SK-N-MC (cell line): ENCODE measurements at regions not wholly inside any gene's neighbourhood (a gene's known extent, or its start where the extent isn't known, plus 50 kb on each side); places are given as distances from the start of the nearest gene placed in this dataset.

Source experiments
- DNase-seq: peaks from one replicate; pipeline ENCODE4 v3.0.0-alpha.2; 2011; ENCODE audit warnings: low read depth, low spot score
- H3K27ac ChIP-seq: fragments of 200-600 bp; sonication (generic); 2 replicates; pipeline ENCODE4 v1.5.1; 2016; ENCODE audit warnings: mixed run types
- H3K36me3 ChIP-seq: fragments of 200-600 bp; sonication (generic); 2 replicates; pipeline ENCODE4 v1.6.1; 2017; ENCODE audit warnings: antibody characterized with exemption, low read length, mixed read lengths; ENCODE audit not compliant: insufficient read depth
- H3K4me3 ChIP-seq: fragments of 200-600 bp; sonication (generic); 2 replicates; pipeline ENCODE4 v1.5.1; 2016
- H3K9ac ChIP-seq: fragments of 200-600 bp; sonication (generic); 2 replicates; pipeline ENCODE4 v1.8.0; 2017; ENCODE audit warnings: mixed run types, mixed read lengths; ENCODE audit not compliant: insufficient read length
- H3K9me3 ChIP-seq: fragments of 200-600 bp; sonication (generic); 2 replicates; pipeline ENCODE4 v1.6.1; 2017; ENCODE audit warnings: low read depth, mild to moderate bottlenecking, antibody characterized with exemption, low read length, moderate library complexity, mixed read lengths
- EZH2 ChIP-seq: fragments of 200-600 bp; sonication (generic); IDR thresholded peaks from one replicate; pipeline ENCODE4 v1.6.1; 2017; ENCODE audit warnings: antibody characterized with exemption
- FOXP2 ChIP-seq: optimal IDR thresholded peaks from 2 replicates; pipeline ENCODE3; 2011; ENCODE audit warnings: mild to moderate bottlenecking, moderate library complexity; ENCODE audit not compliant: insufficient read depth; ENCODE audit errors: extremely low read length, control extremely low read depth
- POLR2AphosphoS5 ChIP-seq: IDR thresholded peaks from 2 replicates; pipeline ENCODE4 v1.6.1; 2012; ENCODE audit warnings: mild to moderate bottlenecking, low read depth, low read length, borderline replicate concordance

GRCh38 chr4:123315617-123316016 lies 81.0 kb upstream of the SPRY1 start:
- no peaks in the 10 kb centered on the region; the same call in 1 of the 2 replicates for H3K9me3 ChIP-seq
- H3K27ac ChIP-seq, result no peak overlapping the region
- H3K36me3 ChIP-seq, result peaks cover 7% of the 10 kb centered on the region; the same call in 1 of the 2 replicates
- no peak for TF ChIP-seq POLR2AphosphoS5
- no peak for TF ChIP-seq FOXP2
- no peak for TF ChIP-seq EZH2
- H3K4me3 ChIP-seq, result no peak overlapping the region
- H3K9ac ChIP-seq, result no peak overlapping the region
- DNase-seq, result no peak

DNA sequence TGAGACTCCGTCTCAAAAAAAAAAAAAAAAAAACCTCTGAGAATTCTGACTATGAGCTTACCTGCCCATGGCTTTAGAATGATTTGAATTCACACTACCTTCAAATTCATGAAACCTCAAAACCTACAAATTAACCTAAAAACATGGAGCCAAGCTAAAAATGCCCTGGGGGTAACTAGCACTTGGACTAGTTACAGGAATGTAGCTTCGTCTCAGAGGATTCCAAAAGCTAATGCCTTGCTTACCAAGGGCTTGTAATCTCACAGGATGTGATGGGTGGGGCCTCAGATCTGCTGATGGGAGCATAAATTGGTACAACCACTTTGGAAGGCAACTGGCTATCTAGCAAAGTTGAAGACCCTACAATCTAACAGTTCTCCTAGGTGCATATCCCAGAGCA lies 79.4 kb upstream of the SPRY1 start:
- Histone ChIP-seq H3K9me3 (no peaks in the 10 kb centered on the region; the same call in 1 of the 2 replicates), H3K27ac (no peak overlapping the region), H3K36me3 (peaks cover 7% of the 10 kb centered on the region; the same call in 1 of the 2 replicates), H3K9ac (no peak overlapping the region), H3K4me3 (no peak overlapping the region)
- DNase-seq, result no peak
- no peak for TF ChIP-seq EZH2
- no peak for TF ChIP-seq FOXP2
- no peak for TF ChIP-seq POLR2AphosphoS5

DNA sequence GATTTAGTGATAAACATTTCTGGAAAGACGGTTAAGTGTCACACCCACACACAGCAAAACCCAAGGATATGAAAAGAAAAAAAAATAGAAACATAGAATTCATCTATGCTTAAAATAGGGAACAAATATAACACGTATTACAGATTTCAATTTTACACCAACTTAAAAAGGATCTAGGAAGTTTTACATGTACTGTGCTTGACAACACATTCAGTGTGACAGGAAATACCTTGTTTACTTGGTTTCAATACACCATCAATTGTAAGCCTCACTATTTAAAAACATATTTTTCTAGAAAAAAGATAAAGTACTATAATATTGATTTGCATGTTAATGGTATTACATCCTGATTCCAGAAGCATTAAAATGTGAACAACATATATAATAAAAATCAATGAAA lies 77.0 kb upstream of the SPRY1 start:
- Histone ChIP-seq H3K27ac (no peak overlapping the region), H3K36me3 (peaks cover 7% of the 10 kb centered on the region; the same call in 1 of the 2 replicates), H3K9ac (no peak overlapping the region), H3K9me3 (no peaks in the 10 kb centered on the region; the same call in 1 of the 2 replicates), H3K4me3 (no peak overlapping the region)
- DNase-seq, result no peak
- TF ChIP-seq EZH2 (no peak), POLR2AphosphoS5 (no peak), FOXP2 (no peak)

DNA sequence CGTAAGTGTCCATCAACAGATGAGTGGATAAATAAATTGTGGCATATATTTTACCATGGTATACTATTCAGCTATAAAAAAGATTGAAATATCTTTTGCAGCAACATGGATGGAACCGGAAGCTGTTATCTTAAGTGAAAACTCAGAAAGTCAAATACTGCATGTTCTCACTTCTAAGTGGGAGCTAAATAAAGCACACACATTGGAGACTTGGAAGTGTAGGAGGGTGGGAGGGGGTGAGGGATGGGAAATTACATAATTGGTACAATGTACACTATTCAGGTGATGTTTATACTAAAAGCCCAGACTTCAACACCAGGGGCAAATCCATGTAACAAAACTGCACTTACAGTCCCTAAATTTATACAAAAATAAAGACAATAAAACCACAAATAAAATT lies 72.6 kb upstream of the SPRY1 start:
- TF ChIP-seq FOXP2 (no peak), EZH2 (no peak), POLR2AphosphoS5 (no peak)
- H3K9ac ChIP-seq, result no peak overlapping the region
- no peaks in the 10 kb centered on the region; the same call in 1 of the 2 replicates for H3K9me3 ChIP-seq
- DNase-seq, result no peak
- no peaks in the 10 kb centered on the region for H3K36me3 ChIP-seq
- H3K27ac ChIP-seq, result no peak overlapping the region
- H3K4me3 ChIP-seq, result no peak overlapping the region

- H3K9me3 ChIP-seq, result no peaks in the 10 kb centered on the region; the same call in 1 of the 2 replicates
- no peak overlapping the region for H3K4me3 ChIP-seq
- no peak for TF ChIP-seq EZH2
- no peak for TF ChIP-seq POLR2AphosphoS5
- TF ChIP-seq FOXP2, result no peak
- H3K9ac ChIP-seq, result no peak overlapping the region
- H3K27ac ChIP-seq, result no peak overlapping the region
- H3K36me3 ChIP-seq, result no peaks in the 10 kb centered on the region
- no peak for DNase-seq
Observed at GRCh38 chr4:123325241-123325681, 71.3 kb upstream of the SPRY1 start.

DNA sequence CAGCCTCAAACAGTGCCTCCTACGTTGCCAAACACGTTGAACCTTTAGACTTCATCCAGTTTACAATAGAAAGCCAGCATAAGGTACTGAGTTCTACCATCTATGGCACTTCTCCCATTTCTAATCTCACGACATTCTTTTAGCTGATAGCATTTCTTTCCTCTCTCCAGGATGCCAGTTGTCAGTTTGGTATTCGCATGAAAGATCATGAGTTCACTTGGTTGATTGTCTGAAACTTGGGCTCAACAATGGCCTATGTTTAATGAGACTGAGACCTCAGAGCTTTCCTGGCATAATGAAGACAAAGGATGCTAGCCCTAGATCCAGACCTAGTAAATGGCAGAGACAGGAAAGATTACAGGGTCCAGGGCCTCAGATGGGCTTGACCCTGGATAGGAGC lies 69.2 kb upstream of the SPRY1 start:
- no peaks in the 10 kb centered on the region; the same call in 1 of the 2 replicates for H3K9me3 ChIP-seq
- no peak for DNase-seq
- TF ChIP-seq POLR2AphosphoS5, result no peak
- no peak for TF ChIP-seq FOXP2
- TF ChIP-seq EZH2, result no peak
- H3K36me3 ChIP-seq, result no peaks in the 10 kb centered on the region
- H3K4me3 ChIP-seq, result no peak overlapping the region
- H3K9ac ChIP-seq, result no peak overlapping the region
- no peak overlapping the region for H3K27ac ChIP-seq

GRCh38 chr4:123327846-123328429 lies 68.7 kb upstream of the SPRY1 start:
- no peak overlapping the region for H3K9ac ChIP-seq
- no peak overlapping the region for H3K4me3 ChIP-seq
- no peaks in the 10 kb centered on the region for H3K9me3 ChIP-seq
- TF ChIP-seq POLR2AphosphoS5 (no peak), FOXP2 (no peak), EZH2 (no peak)
- H3K36me3 ChIP-seq, result no peaks in the 10 kb centered on the region
- no peak overlapping the region for H3K27ac ChIP-seq
- no peak for DNase-seq

GRCh38 chr4:123338715-123339114 lies 57.9 kb upstream of the SPRY1 start:
- Histone ChIP-seq H3K36me3 (no peaks in the 10 kb centered on the region), H3K4me3 (no peak overlapping the region), H3K9ac (no peak overlapping the region), H3K9me3 (no peaks in the 10 kb centered on the region), H3K27ac (no peak overlapping the region)
- DNase-seq, result no peak
- TF ChIP-seq POLR2AphosphoS5 (no peak), FOXP2 (no peak), EZH2 (no peak)
